Gastrocnemius medialis (tissue), 4 donors: ENCODE measurements at regions not wholly inside any gene's neighbourhood (a gene's known extent, or its start where the extent isn't known, plus 50 kb on each side); places are given as distances from the start of the nearest gene placed in this dataset.

Experiments used
- ATAC-seq, 2 donors: fragments of 150-250 bp; one replicate each; pipeline ENCODE4 v1.9.1; 2016
- DNase-seq, 2 donors: peaks; one replicate each; pipeline ENCODE4 v3.0.0-alpha.2; 2019
- H3K27ac ChIP-seq, 4 donors: fragments of 200-600 bp; sonication (generic); 1 replicate in 1 of 4; 2 replicates in 3 of 4; pipeline ENCODE4 v1.5.1; 2016 to 2018; ENCODE audit warnings: mild to moderate bottlenecking in 2 of 4, moderate library complexity in 1 of 4
- H3K27me3 ChIP-seq, 3 donors: fragments of 200-600 bp; sonication (generic) in 2 of 3; 1 replicate in 1 of 3; 2 replicates in 2 of 3; pipeline versions ENCODE4 v1.5.1 to v1.6.0; 2016 to 2019; ENCODE audit warnings: mild to moderate bottlenecking in 1 of 3, moderate library complexity in 1 of 3
- H3K36me3 ChIP-seq, 2 donors: fragments of 200-600 bp; sonication (generic) in 1 of 2; one replicate each; pipeline ENCODE4 v1.5.1; 2017 to 2018
- H3K4me1 ChIP-seq, 2 donors: fragments of 200-600 bp; sonication (generic) in 1 of 2; one replicate each; pipeline ENCODE4 v1.5.1; 2016 to 2017; ENCODE audit warnings: mild to moderate bottlenecking in 2 of 2
- H3K4me3 ChIP-seq, 4 donors: fragments of 200-600 bp; sonication (generic) in 3 of 4; 1 replicate in 1 of 4; 2 replicates in 3 of 4; pipeline ENCODE4 v1.5.1; 2016 to 2019; ENCODE audit warnings: mild to moderate bottlenecking in 2 of 4
- H3K9me3 ChIP-seq, 3 donors: fragments of 200-600 bp; sonication (generic) in 2 of 3; 1 replicate in 1 of 3; 2 replicates in 2 of 3; pipeline ENCODE4 v1.5.1; 2016 to 2019
- CTCF ChIP-seq, 5 experiments: fragments of 450-650 bp in 3 of 5; fragments of 200-600 bp in 2 of 5; sonication (generic) in 2 of 5; IDR thresholded peaks in 4 of 5; conservative IDR thresholded peaks in 1 of 5; 1 replicate in 4 of 5; 2 replicates in 1 of 5; pipeline ENCODE4 v1.5.1; 2016 to 2019; ENCODE audit warnings: antibody characterized with exemption in 5 of 5, mild to moderate bottlenecking in 3 of 5, moderate library complexity in 3 of 5
- POLR2A ChIP-seq, 2 donors: fragments of 450-650 bp; IDR thresholded peaks; one replicate each; pipeline ENCODE4 v1.6.1; 2017; ENCODE audit warnings: antibody characterized with exemption in 2 of 2, mild to moderate bottlenecking in 2 of 2, moderate library complexity in 2 of 2
- in situ Hi-C, 4 donors: fragments of 200-750 bp; cut with MboI; loops; one replicate each; pipeline versions ENCODE4 v1.15.0 to v1.8.0; 2017; ENCODE audit warnings: low sequenced_read_pairs in 4 of 4
- intact Hi-C: fragments of 100-400 bp; cut with DNase I; formaldehyde crosslinking; loops from one replicate; pipeline ENCODE4 v1.15.1; 2023; ENCODE audit warnings: low total_unique reads

- Histone ChIP-seq H3K27me3 (no peaks in the 10 kb centered on the region), H3K4me1 (no peaks in the 10 kb centered on the region), H3K4me3 (no peak overlapping the region), H3K36me3 (no peaks in the 10 kb centered on the region), H3K9me3 (no peaks in the 10 kb centered on the region), H3K27ac (no peak overlapping the region)
- TF ChIP-seq POLR2A (IDR thresholded peaks at IDR 0.05) (no peak), CTCF (IDR thresholded peaks at IDR 0.05 in 4 of 5, conservative IDR thresholded peaks at IDR 0.05 in 1 of 5) (no peak)
- in situ Hi-C loops = loop anchor here in 1 of 4 donors (25.0 kb wide), 1 partner anchor 496 kb away; no protein-coding TSS in a partner anchor
- intact Hi-C loops = no loop called here
- no peak for ATAC-seq
- no peak for DNase-seq
Measured at GRCh38 chr1:240682859-240683242, 70.9 kb upstream of the GREM2 start.

GRCh38 chr1:240682166-240682858, 70.4 kb upstream of the GREM2 start:
- TF ChIP-seq POLR2A (IDR thresholded peaks at IDR 0.05) (no peak), CTCF (IDR thresholded peaks at IDR 0.05 in 4 of 5, conservative IDR thresholded peaks at IDR 0.05 in 1 of 5) (no peak)
- intact Hi-C loops = no loop called here
- in situ Hi-C loops = loop anchor here in 1 of 4 donors (25.0 kb wide), 1 partner anchor 495 kb away; no protein-coding TSS in a partner anchor

GRCh38 chr1:240672132-240672811, 60.3 kb upstream of the GREM2 start:
- intact Hi-C loops (no loop called here), in situ Hi-C loops (no loop called here)
- no peak overlapping the region for H3K4me3 ChIP-seq
- no peak for TF ChIP-seq CTCF (IDR thresholded peaks at IDR 0.05 in 4 of 5, conservative IDR thresholded peaks at IDR 0.05 in 1 of 5)
- no peak for DNase-seq
- no peaks in the 10 kb centered on the region for H3K4me1 ChIP-seq
- no peak overlapping the region for H3K27ac ChIP-seq
- no peaks in the 10 kb centered on the region for H3K27me3 ChIP-seq
- ATAC-seq = no peak
- no peaks in the 10 kb centered on the region for H3K9me3 ChIP-seq
- H3K36me3 ChIP-seq = no peaks in the 10 kb centered on the region

More at GRCh38 chr1:240682166-240682858, 70.4 kb upstream of the GREM2 start:
- no peak overlapping the region for H3K4me3 ChIP-seq
- ATAC-seq (no peak), DNase-seq (no peak)
- no peaks in the 10 kb centered on the region for H3K27me3 ChIP-seq
- no peaks in the 10 kb centered on the region for H3K4me1 ChIP-seq
- H3K36me3 ChIP-seq = no peaks in the 10 kb centered on the region
- H3K9me3 ChIP-seq = no peaks in the 10 kb centered on the region
- no peak overlapping the region for H3K27ac ChIP-seq

- no peaks in the 10 kb centered on the region for H3K9me3 ChIP-seq
- no peaks in the 10 kb centered on the region for H3K4me1 ChIP-seq
- no peak overlapping the region for H3K4me3 ChIP-seq
- ATAC-seq = no peak
- H3K27me3 ChIP-seq = no peaks in the 10 kb centered on the region
- H3K36me3 ChIP-seq = no peaks in the 10 kb centered on the region
- no peak overlapping the region for H3K27ac ChIP-seq
- DNase-seq = no peak
- in situ Hi-C loops = no loop called here
- no peak for TF ChIP-seq POLR2A (IDR thresholded peaks at IDR 0.05)
- TF ChIP-seq CTCF (IDR thresholded peaks at IDR 0.05 in 4 of 5, conservative IDR thresholded peaks at IDR 0.05 in 1 of 5) = no peak
- intact Hi-C loops = no loop called here
Measured at GRCh38 chr1:240667351-240667750, 55.4 kb upstream of the GREM2 start.
